ENCODE measurements at regions not wholly inside any gene's neighbourhood (a gene's known extent, or its start where the extent isn't known, plus 50 kb on each side); places are given as distances from the start of the nearest gene placed in this dataset.
A peak's percentile ranks its signal among the peaks of the same experiment; 100 is the strongest.

- WGBS, 2 experiments (ENCODE audit: insufficient coverage in 1 of 2, insufficient read length in 1 of 2), result 60 to 93% methylated on average over 1 to 3 of the region's 3 CpGs
- no peak overlapping the region for H3K27ac ChIP-seq (ENCODE audit: low read depth, low read length)
- Mint-ChIP-seq H3K4me3 (no peak overlapping the region), H3K27ac (no peak overlapping the region), H3K27me3 (ENCODE audit: insufficient read depth) (no peaks in the 10 kb centered on the region), H3K4me1 (peaks cover 18% of the 10 kb centered on the region), H3K9me3 (no peaks in the 10 kb centered on the region), H3K36me3 (ENCODE audit: low read depth) (no peaks in the 10 kb centered on the region)
- H3K27me3 ChIP-seq (ENCODE audit: control insufficient read depth, insufficient read depth, low read length, poor library complexity, severe bottlenecking), result no peaks in the 10 kb centered on the region
- peaks cover 2% of the 10 kb centered on the region for H3K4me1 ChIP-seq (ENCODE audit: control insufficient read depth, insufficient read depth, low read length)
- no peak for TF ChIP-seq CTCF (conservative IDR thresholded peaks at IDR 0.05)
- no peak for DNase-seq
- no peaks in the 10 kb centered on the region for H3K9me3 ChIP-seq (ENCODE audit: control insufficient read depth, low read length)
- no peak overlapping the region for H3K9ac ChIP-seq (ENCODE audit: extremely low read depth, low read length, poor library complexity, severe bottlenecking)
- H3K36me3 ChIP-seq (ENCODE audit: control insufficient read depth, insufficient read depth, low read length), result no peaks in the 10 kb centered on the region
- no peak overlapping the region for H3K4me3 ChIP-seq (ENCODE audit: low read length)
Measured at GRCh38 chr9:14031810-14032209, 282.1 kb downstream of the NFIB start.

GRCh38 chr9:14031060-14031414 is 282.9 kb downstream of the NFIB start:
- H3K9ac ChIP-seq (ENCODE audit: extremely low read depth, low read length, poor library complexity, severe bottlenecking), result no peak overlapping the region
- peaks cover 20% of the 10 kb centered on the region for H3K4me1 Mint-ChIP-seq
- H3K27ac Mint-ChIP-seq, result no peak overlapping the region
- H3K27me3 ChIP-seq (ENCODE audit: control insufficient read depth, insufficient read depth, low read length, poor library complexity, severe bottlenecking), result no peaks in the 10 kb centered on the region
- H3K9me3 ChIP-seq (ENCODE audit: control insufficient read depth, low read length), result no peaks in the 10 kb centered on the region
- TF ChIP-seq CTCF (conservative IDR thresholded peaks at IDR 0.05), result peak; percentile 59
- H3K4me1 ChIP-seq (ENCODE audit: control insufficient read depth, insufficient read depth, low read length), result peaks cover 3% of the 10 kb centered on the region
- H3K27me3 Mint-ChIP-seq (ENCODE audit: insufficient read depth), result no peaks in the 10 kb centered on the region
- WGBS, 2 experiments (ENCODE audit: insufficient coverage in 1 of 2, insufficient read length in 1 of 2), result 39 to 48% methylated on average over 6 to 7 of the region's 7 CpGs
- H3K36me3 Mint-ChIP-seq (ENCODE audit: low read depth), result no peaks in the 10 kb centered on the region
- H3K27ac ChIP-seq (ENCODE audit: low read depth, low read length), result peak overlapping the region; percentile 1
- no peaks in the 10 kb centered on the region for H3K9me3 Mint-ChIP-seq
- H3K36me3 ChIP-seq (ENCODE audit: control insufficient read depth, insufficient read depth, low read length), result no peaks in the 10 kb centered on the region
- H3K4me3 ChIP-seq (ENCODE audit: low read length), result no peak overlapping the region
- peak; percentile 63 for DNase-seq
- H3K4me3 Mint-ChIP-seq, result no peak overlapping the region

- TF ChIP-seq CTCF (conservative IDR thresholded peaks at IDR 0.05), result no peak
- Histone ChIP-seq H3K27ac (ENCODE audit: low read depth, low read length) (peak overlapping the region; percentile 1), H3K4me3 (ENCODE audit: low read length) (no peak overlapping the region), H3K9ac (ENCODE audit: extremely low read depth, low read length, poor library complexity, severe bottlenecking) (no peak overlapping the region), H3K36me3 (ENCODE audit: control insufficient read depth, insufficient read depth, low read length) (no peaks in the 10 kb centered on the region), H3K9me3 (ENCODE audit: control insufficient read depth, low read length) (no peaks in the 10 kb centered on the region), H3K27me3 (ENCODE audit: control insufficient read depth, insufficient read depth, low read length, poor library complexity, severe bottlenecking) (no peaks in the 10 kb centered on the region), H3K4me1 (ENCODE audit: control insufficient read depth, insufficient read depth, low read length) (peaks cover 3% of the 10 kb centered on the region)
- no peak overlapping the region for H3K4me3 Mint-ChIP-seq
- 91 to 92% methylated on average over 4 to 7 of the region's 7 CpGs for WGBS, 2 experiments (ENCODE audit: insufficient coverage in 1 of 2, insufficient read length in 1 of 2)
- H3K27me3 Mint-ChIP-seq (ENCODE audit: insufficient read depth), result no peaks in the 10 kb centered on the region
- H3K27ac Mint-ChIP-seq, result no peak overlapping the region
- DNase-seq, result no peak
- H3K4me1 Mint-ChIP-seq, result peaks cover 20% of the 10 kb centered on the region
- H3K36me3 Mint-ChIP-seq (ENCODE audit: low read depth), result no peaks in the 10 kb centered on the region
- no peaks in the 10 kb centered on the region for H3K9me3 Mint-ChIP-seq
Measured at GRCh38 chr9:14030375-14031059, 283.4 kb downstream of the NFIB start.
